ENCODE measurements at regions not wholly inside any gene's neighbourhood (a gene's known extent, or its start where the extent isn't known, plus 50 kb on each side); places are given as distances from the start of the nearest gene placed in this dataset.

- DNase-seq (ENCODE audit: low spot score): peak; percentile 6
Observed at GRCh38 chr1:239212811-239213220, 173.6 kb upstream of the CHRM3 start.

DNA sequence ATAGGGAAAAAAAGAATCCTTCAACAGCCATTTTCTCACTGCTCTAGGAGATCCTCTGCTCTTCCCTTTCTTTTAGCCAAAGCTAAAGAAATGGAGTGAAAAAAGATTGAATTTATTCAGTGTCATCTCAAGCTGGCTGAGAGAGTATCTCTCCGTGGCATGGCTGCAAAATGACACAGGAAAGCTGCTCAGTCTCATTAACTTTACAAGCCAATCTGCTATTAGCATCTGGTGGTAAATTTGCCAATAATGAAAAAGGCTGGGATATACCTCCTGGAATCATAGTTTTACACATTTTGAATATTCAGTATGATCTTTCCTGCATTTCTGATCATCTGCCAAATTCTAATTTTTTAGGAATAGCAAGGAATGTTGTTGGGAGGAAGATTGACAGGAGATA is 176.8 kb upstream of the CHRM3 start:
- DNase-seq (ENCODE audit: low spot score): no peak

DNA sequence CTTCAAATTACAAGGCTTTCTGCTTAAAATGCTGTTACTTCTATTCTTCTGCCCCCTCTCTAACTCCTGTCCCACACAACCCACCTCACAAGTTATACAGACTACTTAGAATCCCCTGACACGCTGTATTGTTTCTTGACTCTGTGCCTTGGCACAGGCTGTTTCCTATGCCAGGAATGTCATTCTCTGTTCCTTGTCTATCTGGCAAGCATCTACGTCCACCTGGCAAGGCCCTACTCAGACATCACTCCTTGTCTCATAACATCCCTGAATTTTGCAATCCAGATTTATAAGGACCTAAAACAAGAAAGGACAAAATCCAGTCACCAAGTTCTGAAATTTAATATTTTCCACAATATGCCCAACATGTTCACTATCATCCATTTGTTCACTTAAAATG is 182.0 kb upstream of the CHRM3 start:
- no peak for DNase-seq (ENCODE audit: low spot score)

DNA sequence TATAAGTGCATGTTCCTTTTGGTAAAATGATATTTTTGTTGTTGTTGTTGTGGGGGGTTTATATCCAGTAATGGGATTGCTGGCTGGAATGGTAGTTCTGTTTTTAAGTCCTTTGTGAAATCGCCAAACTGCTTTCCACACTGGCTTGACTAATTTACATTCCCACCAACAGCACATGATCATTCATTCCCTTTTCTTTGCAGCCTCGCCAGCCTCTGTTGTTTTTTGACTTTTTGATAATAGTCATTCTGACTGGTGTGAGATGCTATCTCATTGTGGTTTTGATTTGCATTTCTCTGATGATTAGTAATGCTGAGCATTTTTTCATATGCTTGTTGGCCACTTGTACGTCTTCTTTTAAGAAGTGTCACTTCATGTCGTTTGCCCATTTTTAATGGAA is 188.5 kb upstream of the CHRM3 start:
- no peak for DNase-seq (ENCODE audit: low spot score)

- no peak for DNase-seq (ENCODE audit: low spot score)
Observed at GRCh38 chr1:239189998-239190512, 196.3 kb upstream of the CHRM3 start.

GRCh38 chr1:239186487-239186886 is 199.9 kb upstream of the CHRM3 start:
- DNase-seq (ENCODE audit: low spot score): no peak

DNA sequence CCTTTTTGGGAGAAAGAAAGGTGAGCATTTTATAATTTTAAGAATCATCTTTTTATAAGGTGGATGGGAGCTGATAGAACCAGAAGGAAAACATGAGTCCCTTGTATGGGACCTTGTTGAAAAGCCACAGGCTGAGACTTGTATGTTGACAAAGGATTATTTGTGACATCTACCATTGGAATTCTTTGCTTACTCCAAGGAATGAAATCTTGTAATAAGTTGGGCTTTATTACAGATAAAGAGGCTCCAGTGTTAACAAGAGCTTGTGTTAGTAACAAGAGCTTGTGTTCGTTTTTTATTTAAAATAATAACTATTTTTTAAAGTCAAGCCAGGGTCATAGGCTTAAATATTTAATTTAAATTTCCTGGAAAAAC is 201.1 kb upstream of the CHRM3 start:
- DNase-seq (ENCODE audit: low spot score): no peak

GRCh38 chr1:239184561-239185244 is 201.7 kb upstream of the CHRM3 start:
- no peak for DNase-seq (ENCODE audit: low spot score)

DNA sequence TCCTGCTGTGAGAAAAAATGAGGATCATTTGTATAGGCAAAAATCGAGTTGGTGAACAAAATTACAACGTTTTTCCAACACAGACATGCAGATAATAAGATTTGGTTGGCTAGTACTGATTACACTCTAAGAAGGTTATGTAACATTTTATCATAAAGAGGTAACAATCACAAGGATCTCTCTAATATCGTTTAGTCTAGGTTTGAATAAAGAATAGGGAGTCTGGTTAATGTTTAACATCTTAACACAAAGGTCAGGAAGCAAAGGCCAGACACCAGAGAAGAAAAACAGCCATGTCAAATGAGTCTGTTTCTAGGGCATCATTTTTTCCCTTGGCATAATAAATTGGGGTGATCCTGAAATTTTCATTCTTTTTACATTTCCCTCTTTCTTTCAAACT is 207.4 kb upstream of the CHRM3 start:
- no peak for DNase-seq (ENCODE audit: low spot score)

- no peak for DNase-seq (ENCODE audit: low spot score)
Observed at GRCh38 chr1:239174880-239175279, 211.5 kb upstream of the CHRM3 start.

DNA sequence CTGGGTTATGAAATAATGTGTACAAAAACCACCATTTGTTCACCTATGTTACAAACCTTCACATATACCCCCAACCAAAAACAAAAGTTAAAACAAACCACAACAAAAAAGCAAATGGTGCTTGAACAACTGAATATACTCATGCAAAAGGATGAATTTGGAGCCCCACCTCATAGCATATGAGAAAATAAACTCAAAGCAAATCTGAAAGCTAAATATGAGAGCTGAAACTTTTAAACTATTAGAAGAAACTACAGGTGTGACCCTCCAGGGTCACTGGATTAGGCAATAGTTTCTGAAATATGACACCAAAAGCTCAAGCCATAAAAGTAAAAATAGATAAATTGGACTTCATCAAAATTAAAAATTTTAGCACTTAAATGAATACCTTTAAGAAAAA is 215.5 kb upstream of the CHRM3 start:
- no peak for DNase-seq (ENCODE audit: low spot score)

DNA sequence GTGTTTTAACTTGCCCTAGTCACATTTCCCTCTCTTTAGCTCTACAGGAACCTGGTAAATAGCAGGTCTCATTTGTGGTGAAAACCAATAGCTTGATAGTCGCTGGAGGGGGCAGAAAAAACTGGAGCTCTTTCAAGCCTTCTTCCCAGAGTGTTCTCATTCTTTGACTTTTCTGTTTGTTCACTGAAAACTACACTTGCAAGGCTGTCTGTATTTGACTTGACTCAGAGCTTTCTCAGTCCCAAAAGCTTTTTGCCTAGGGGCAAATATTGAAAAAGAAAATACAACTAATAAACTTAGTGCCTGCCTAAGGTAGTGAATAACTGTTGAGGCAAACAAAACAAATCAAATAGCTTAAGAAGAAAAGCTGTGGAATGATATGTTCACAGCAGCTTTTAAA is 217.1 kb upstream of the CHRM3 start:
- no peak for DNase-seq (ENCODE audit: low spot score)

GRCh38 chr1:239164451-239165180 is 221.8 kb upstream of the CHRM3 start:
- no peak for DNase-seq (ENCODE audit: low spot score)

DNA sequence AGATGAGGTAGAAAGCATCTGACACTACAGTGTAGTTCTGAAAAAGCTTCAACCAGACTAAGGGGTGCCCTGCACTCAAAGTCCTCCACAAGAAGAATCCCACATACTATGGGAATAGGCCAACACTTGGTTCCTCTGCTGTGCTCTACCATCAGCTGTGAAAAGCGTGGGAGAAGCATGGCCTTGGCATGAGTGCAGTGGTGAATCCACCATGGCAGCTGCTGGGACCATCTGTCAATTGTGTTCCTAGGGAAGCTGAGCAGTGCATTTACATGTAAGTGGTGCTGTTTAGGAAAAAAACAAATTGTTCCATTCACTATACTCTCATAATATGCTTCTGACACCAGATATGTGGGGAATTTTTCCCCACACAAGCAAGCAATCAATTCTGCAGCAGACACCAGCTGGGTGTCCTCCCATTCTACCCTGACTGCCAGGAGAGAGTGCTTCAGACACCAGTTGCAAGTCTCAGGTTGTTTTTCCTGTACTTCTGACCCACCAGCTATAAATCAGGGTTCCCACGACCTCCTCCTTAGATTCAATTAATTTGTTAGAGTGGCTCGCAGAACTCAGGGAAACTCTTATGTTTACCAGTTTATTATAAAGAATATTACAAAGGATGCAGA is 230.8 kb upstream of the CHRM3 start:
- no peak for DNase-seq (ENCODE audit: low spot score)

DNA sequence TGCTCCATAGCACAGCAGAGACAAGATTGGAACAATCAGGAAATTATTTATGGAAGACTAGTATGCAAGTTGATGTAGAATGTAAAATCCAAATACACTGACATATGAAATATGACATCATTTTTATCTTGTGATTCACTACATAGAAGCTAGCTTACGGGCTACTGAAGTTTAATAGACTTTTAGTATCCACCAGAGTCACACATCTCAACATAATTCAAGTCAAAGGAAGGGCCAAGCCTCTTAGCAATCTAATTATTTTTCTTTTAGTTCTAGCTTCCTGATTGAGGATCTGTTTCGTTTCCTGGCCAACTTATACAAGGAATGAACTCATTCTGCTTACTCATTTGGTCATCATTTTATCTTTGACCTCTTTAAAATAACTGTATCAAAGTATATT is 234.4 kb upstream of the CHRM3 start:
- DNase-seq (ENCODE audit: low spot score): no peak

DNA sequence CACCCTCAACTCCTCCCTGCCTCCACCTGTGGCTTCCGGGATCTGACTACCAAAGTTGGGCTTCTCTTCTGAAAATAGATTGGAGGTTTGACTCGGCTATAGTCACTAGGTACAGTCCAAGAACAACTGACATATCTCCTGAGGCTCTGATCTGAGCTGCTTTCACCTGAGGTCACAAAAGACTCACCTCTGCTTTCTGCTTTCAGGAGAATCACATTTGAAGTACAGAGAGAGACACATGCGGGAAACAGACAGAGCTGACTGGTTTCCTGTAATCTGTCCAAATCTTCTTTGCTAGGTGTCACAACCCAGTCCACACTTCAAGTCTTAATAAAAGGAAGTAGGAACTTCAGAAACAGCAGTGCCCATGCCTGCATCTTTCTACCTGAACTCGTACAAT is 245.4 kb upstream of the CHRM3 start:
- no peak for DNase-seq (ENCODE audit: low spot score)

DNA sequence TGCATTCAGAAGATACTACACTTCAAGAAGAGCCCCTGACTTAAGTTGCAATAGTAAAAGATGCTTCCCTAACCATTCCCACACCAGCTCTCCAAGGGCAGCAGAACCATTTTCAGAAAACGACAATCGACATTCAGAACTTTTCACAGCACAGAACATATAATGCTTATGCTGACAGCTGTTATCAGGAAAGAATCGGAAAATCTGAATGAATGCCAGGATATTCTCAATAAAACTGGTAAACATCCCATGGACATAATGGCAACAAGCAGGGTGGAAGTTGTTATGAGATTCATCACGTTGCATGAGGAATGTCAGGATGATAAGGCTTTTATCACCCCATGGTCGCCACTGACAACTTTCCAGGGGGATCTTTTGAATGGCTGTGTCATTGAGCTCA is 246.6 kb upstream of the CHRM3 start:
- DNase-seq (ENCODE audit: low spot score): no peak

GRCh38 chr1:239128541-239128940 is 257.8 kb upstream of the CHRM3 start:
- no peak for DNase-seq (ENCODE audit: low spot score)

- DNase-seq (ENCODE audit: low spot score): peak; percentile 83
Observed at GRCh38 chr1:239126884-239127283, 259.5 kb upstream of the CHRM3 start.

DNA sequence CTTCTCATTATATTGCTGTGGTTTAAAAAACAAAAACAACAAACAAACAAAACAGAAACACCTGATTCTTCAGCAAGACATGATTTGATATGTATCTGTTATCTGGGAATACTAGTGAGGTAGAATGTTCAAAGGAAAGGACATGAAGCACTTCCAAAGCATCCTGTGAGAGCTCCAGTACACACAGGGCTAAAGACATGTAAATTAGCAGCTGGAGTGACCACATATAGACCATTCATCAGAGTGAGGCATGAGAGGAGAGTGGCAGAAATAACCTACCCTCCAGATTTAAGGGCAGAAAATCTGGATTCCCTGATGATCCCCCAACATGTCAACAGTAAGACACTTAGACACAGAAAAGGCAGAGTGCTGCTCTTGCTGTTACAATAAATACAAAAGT is 260.5 kb upstream of the CHRM3 start:
- DNase-seq (ENCODE audit: low spot score): no peak

- DNase-seq (ENCODE audit: low spot score): no peak
Observed at GRCh38 chr1:239125027-239125426, 261.3 kb upstream of the CHRM3 start.

DNA sequence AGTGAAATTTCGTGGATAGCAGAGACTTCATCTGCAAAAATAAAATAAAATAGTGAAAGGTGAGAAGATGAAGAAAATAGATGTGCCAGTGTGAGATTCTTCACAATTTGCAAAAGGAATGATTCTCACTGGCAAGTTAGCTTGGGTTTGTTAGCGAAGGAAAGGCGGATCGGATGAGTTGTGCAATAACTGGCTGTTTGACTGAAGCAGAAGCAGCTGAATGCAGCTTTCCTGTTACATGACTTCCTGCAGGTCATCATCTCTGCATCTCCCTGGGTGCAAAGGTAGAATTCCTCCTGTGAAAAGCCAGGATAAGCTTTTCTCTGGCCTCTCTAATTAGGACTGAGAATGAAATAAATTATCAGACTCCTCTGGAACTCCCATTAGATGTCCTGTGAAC is 263.1 kb upstream of the CHRM3 start:
- no peak for DNase-seq (ENCODE audit: low spot score)

Data from putamen (tissue), 1 donor.